ENCODE measurements at regions not wholly inside any gene's neighbourhood (a gene's known extent, or its start where the extent isn't known, plus 50 kb on each side); places are given as distances from the start of the nearest gene placed in this dataset.
A peak's percentile ranks its signal among the peaks of the same experiment; 100 is the strongest.

GRCh38 chr1:209387271-209387968, 196.1 kb upstream of the CAMK1G start:
- DNase-seq (ENCODE audit: low read depth) = no peak
- in situ Hi-C loops (cut with HindIII; ENCODE audit: low pct_unique_long_range_greater_than_20kb, low sequenced_read_pairs) = no loop called here

- DNase-seq (ENCODE audit: low read depth) = no peak
- in situ Hi-C loops (cut with HindIII; ENCODE audit: low pct_unique_long_range_greater_than_20kb, low sequenced_read_pairs) = no loop called here
Observed at GRCh38 chr1:209387969-209388329, 195.6 kb upstream of the CAMK1G start.

DNA sequence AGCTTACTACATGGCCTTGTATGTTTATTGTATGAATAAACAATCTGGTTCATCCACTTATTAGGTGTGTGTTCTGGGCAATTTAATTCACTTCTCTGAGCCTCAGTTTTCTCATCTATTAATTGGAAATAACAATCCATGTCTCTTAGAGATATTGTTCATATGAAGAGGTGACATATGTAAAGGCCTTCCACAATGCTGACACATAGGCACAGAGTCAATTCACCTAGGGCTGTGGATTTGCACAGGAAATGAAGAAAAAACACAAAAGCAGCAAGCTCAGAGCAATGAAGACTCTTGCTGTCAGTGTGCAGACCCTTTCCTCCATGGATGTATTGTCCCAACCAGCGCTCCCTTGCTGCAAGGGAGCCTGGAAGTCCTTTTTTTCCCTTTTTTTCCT, 195.2 kb upstream of the CAMK1G start:
- in situ Hi-C loops (cut with HindIII; ENCODE audit: low pct_unique_long_range_greater_than_20kb, low sequenced_read_pairs) = no loop called here

DNA sequence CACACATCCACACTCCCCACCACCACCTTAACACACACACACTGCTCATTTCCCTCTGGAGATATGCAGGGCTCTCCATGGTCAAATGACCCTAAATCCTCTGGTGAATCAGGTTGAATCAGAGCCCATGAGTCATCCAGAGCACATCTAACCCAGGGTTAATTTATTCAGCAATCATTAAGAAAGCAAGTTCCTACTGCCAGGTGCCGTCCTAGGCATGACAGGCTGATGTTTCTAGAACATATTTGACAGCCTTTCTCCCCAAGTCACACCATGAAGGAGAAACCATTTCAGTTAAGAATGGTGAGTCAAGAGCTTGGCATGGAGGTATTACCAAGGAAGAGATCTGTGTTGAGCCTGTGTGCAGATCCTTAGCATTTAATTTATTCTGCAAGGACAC, 194.3 kb upstream of the CAMK1G start:
- DNase-seq (ENCODE audit: low read depth) = peak; percentile 84

More for the DNA sequence above, 195.2 kb upstream of the CAMK1G start:
- DNase-seq (ENCODE audit: low read depth) = no peak

GRCh38 chr1:209389975-209390374, 193.5 kb upstream of the CAMK1G start:
- in situ Hi-C loops (cut with HindIII; ENCODE audit: low pct_unique_long_range_greater_than_20kb, low sequenced_read_pairs) = no loop called here
- no peak for DNase-seq (ENCODE audit: low read depth)

More for the DNA sequence above, 194.3 kb upstream of the CAMK1G start:
- in situ Hi-C loops (cut with HindIII; ENCODE audit: low pct_unique_long_range_greater_than_20kb, low sequenced_read_pairs) = no loop called here

GRCh38 chr1:209390764-209391163, 192.8 kb upstream of the CAMK1G start:
- in situ Hi-C loops (cut with HindIII; ENCODE audit: low pct_unique_long_range_greater_than_20kb, low sequenced_read_pairs) = no loop called here
- DNase-seq (ENCODE audit: low read depth) = no peak

DNA sequence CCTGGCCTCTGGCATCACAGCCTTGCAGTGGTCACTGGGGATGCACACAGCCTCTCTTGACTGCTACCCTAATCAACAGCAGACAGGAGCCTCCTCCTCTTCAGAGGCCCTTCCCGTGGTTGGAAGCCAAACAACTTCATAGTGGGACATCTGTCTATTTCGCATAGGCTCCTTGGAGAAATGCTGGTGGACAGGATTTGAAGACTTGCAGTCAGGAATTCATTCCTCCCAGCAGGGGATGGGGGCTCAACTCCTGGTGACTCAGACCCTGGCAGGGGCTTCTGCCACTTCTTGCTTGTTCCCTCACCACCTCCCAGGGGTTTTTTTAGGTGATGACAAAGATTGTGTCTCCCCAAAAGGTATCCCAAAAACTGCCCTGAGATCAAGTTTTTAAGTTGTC, 191.7 kb upstream of the CAMK1G start:
- DNase-seq (ENCODE audit: low read depth) = no peak
- in situ Hi-C loops (cut with HindIII; ENCODE audit: low pct_unique_long_range_greater_than_20kb, low sequenced_read_pairs) = no loop called here

DNA sequence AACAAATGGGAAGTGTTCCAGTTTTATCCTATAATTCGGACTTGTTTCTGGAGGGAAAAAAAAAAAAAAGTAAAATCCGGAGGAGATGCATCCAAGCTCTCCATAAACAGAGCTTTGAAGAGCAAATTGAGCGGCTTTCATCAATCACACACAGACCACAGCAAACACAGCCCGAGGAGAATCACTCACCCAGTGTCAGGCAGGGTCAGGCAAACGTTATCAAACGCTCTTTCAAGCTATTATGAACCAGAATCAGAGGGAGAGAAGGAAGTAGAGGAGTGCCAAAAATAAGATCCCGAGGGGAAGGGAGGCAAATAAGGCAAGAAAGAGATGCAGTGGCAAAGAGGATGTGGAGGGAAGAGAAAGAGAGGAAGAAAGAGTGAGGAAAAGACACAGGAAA, 188.3 kb upstream of the CAMK1G start:
- no peak for DNase-seq (ENCODE audit: low read depth)
- in situ Hi-C loops (cut with HindIII; ENCODE audit: low pct_unique_long_range_greater_than_20kb, low sequenced_read_pairs) = no loop called here

DNA sequence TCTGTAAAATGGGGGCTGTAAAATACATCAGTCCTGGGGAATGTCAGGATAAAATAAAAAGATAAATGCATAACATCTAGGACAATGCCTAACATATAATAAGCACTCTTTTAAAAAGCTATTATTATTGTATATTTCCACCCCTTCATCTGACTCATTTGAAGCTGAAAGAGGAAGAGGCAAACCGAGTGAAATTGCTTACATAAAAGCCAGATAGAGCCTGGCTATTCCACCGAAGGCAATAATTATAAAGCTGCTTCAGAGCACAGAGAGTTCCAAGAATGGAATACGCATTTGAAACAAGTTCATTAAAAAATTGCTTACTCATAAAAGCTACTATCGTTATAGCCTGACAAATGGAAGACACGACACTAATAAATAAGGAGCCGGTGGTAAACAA, 186.1 kb upstream of the CAMK1G start:
- in situ Hi-C loops (cut with HindIII; ENCODE audit: low pct_unique_long_range_greater_than_20kb, low sequenced_read_pairs) = no loop called here
- no peak for DNase-seq (ENCODE audit: low read depth)

DNA sequence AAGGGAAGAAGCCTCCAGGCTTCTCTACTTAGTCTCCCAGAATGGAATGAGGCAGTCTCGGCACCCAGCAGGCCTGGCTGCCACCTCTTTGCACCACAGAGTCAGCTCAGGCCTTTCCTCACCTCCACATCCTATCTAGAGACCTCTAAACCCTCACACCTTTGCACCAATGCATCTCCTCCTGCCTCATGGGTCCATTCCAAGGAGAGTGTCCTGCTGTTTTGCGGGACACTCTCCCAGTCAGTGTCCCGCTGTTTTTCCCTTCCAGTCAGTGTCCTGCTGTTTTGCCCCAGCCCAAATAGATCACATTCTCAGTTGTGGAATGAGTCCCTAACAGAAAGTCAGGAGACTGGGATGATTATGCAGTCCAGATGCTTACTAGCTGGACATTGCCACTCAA, 185.6 kb upstream of the CAMK1G start:
- in situ Hi-C loops (cut with HindIII; ENCODE audit: low pct_unique_long_range_greater_than_20kb, low sequenced_read_pairs) = no loop called here

GRCh38 chr1:209398313-209398991, 185.1 kb upstream of the CAMK1G start:
- DNase-seq (ENCODE audit: low read depth) = peak; percentile 23
- in situ Hi-C loops (cut with HindIII; ENCODE audit: low pct_unique_long_range_greater_than_20kb, low sequenced_read_pairs) = no loop called here

More for the DNA sequence above, 185.6 kb upstream of the CAMK1G start:
- no peak for DNase-seq (ENCODE audit: low read depth)

DNA sequence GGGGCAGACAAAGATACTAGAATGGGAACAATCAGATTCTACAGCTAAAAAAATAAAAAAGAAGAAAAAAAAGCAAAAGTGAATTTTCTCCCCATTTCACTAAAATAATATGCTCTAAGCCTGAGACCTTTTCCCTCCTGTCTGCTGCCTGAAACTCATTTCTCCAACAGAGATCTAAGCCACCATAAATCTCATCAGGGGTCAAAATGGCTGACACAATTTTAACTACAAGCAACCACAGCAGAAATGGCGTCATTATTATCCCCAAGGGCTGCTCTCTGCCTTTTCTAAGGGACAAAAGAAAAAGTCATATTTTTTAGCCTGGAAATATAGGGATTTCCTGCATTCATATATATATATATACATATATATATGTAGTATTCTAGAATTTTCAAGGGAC, 183.7 kb upstream of the CAMK1G start:
- in situ Hi-C loops (cut with HindIII; ENCODE audit: low pct_unique_long_range_greater_than_20kb, low sequenced_read_pairs) = no loop called here
- DNase-seq (ENCODE audit: low read depth) = no peak

- in situ Hi-C loops (cut with HindIII; ENCODE audit: low pct_unique_long_range_greater_than_20kb, low sequenced_read_pairs) = no loop called here
- DNase-seq (ENCODE audit: low read depth) = peak; percentile 88
Observed at GRCh38 chr1:209400351-209401220, 182.9 kb upstream of the CAMK1G start.

DNA sequence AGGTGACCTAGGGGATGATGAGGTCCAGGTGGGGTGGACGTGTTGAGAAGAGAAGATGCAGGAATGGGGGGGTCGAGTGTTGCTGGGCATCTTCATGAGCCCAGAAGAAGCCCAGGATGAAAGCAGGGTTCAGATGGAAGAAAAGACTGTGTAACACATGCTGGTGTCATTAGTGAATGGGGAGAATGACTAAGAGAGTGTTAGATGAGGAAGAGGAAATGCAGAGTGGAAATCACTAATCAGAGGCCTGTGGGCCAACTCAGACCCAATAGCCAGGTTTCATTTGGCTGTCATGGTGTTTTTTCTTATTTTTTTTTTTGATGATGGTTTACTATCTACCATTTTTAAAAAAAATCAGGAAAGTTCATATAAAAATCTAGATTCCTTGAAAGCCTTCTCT, 180.8 kb upstream of the CAMK1G start:
- no peak for DNase-seq (ENCODE audit: low read depth)
- in situ Hi-C loops (cut with HindIII; ENCODE audit: low pct_unique_long_range_greater_than_20kb, low sequenced_read_pairs) = no loop called here

DNA sequence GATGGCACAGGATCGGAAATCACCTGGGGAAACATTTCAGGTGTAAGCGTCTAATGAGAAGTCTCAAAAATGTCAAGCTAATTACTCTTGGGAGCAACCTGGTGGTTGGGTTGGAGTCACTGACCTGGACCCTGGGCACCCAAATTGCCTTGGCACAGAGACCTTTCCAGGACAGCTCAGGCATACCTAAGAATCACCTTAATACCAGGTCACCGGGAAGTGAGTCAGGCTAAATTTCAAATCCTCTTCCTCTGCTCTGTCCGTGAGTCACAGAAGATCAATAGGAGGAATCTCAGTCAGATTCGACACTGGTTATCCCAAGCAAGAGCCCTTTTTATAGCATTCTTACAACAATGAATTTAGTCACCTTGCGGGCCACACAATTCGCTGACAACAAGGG, 179.6 kb upstream of the CAMK1G start:
- in situ Hi-C loops (cut with HindIII; ENCODE audit: low pct_unique_long_range_greater_than_20kb, low sequenced_read_pairs) = no loop called here
- DNase-seq (ENCODE audit: low read depth) = no peak

DNA sequence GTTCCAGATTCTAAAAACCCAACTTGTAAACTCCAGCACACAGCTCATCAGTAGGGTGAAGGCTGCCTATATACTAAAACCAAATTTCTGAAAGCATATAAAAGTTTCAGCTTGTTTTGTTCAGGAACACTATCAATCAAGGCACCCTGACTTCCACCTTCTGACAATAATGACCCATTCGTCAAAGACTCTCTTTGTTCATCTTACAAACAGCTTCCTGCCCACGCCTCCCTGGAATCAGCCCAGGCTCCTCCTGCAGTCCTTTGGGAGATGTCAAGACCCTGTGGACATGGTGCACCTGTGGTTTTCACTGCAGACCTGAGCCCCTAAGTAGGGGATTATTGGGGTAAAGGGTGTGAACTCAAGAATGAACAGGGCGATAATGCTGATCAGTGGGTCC, 178.9 kb upstream of the CAMK1G start:
- no peak for DNase-seq (ENCODE audit: low read depth)
- in situ Hi-C loops (cut with HindIII; ENCODE audit: low pct_unique_long_range_greater_than_20kb, low sequenced_read_pairs) = no loop called here

DNA sequence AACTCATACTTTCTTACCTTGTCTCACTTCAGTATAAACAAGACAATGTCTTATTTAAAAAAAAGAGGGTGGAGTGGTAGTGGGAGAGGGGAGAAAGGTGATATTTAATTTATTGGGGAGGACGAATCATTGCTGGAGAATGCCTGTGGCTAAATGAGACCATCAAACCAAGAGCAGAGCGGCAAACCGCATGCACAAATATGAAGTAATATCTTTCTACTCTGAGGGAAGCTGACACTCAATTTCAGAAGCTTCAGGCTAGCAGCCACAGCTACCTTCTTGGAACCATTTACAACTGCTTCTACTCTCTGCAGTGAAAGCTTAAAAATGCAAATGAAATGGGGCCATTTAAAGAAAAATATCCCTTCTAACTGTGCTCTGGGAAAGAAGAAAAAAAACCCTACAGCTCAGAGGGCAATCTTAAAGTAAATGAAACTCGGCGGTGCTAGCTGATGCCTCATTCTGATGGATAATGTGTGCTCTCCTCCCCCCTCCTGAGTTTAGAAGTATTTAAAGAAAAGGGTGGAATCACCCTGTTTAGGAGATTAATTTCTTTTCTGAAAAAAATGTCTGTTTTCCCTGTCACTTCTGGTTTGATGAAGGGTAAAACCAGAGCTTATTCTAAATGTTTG, 178.2 kb upstream of the CAMK1G start:
- in situ Hi-C loops (cut with HindIII; ENCODE audit: low pct_unique_long_range_greater_than_20kb, low sequenced_read_pairs) = no loop called here
- no peak for DNase-seq (ENCODE audit: low read depth)

DNA sequence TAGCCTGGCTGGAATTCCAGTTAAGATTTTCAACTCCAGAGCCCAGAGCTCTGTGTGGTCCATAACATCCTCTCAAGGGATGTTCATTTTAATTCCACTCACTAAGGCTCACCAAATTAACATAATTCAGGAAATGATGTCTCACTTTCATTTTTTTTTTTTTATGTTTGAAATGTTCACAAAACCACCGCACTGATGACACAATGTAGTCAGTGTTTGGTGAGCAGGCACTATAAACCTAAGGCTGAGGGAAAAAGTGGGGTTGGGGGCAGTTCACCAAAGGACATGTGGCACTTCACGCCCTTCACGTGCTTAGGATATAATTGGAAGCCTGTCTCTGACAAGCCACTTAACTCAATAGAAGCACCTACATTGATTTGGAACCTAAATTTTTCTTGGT, 177.3 kb upstream of the CAMK1G start:
- no peak for DNase-seq (ENCODE audit: low read depth)
- in situ Hi-C loops (cut with HindIII; ENCODE audit: low pct_unique_long_range_greater_than_20kb, low sequenced_read_pairs) = no loop called here

DNA sequence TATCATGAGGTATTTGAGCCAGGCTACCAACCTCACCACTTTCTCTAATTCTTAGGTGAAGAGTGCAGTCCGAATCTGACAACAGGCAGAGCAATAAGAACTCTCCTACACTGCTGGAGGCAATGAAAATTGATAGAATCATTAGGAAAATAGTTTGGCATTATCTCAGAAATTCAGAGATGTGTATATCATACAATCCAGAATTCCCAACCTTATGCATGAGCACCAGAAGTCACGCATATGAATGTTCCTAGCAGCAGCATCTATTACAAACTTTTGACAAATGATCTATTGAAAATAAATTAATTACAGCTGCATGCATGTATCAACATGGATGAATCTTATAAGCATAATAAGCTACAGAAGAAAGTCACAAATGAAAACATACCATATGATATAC, 176.9 kb upstream of the CAMK1G start:
- in situ Hi-C loops (cut with HindIII; ENCODE audit: low pct_unique_long_range_greater_than_20kb, low sequenced_read_pairs) = no loop called here
- DNase-seq (ENCODE audit: low read depth) = no peak
